ENCODE measurements at regions not wholly inside any gene's neighbourhood (a gene's known extent, or its start where the extent isn't known, plus 50 kb on each side); places are given as distances from the start of the nearest gene placed in this dataset.
A peak's percentile ranks its signal among the peaks of the same experiment; 100 is the strongest.

DNA sequence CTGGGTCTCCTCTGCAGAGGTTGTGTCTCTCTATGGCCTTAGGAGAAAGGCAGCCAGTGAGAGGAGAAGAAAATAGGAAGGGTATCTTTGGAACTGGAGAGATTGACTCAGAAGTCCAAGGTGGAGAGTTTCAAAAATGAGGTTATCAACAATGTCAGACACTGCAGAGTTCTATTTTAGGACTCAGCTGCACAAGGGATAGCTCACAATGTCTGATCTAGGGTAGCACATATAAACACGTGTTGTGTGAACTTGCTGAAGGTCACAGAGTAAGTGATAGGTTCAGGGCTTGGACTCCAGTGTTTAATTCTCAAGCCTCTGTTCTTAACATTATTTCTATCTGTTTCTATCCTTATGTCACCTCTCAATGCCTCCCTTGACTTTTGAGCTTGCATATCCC lies 305.0 kb upstream of the LARGE1 start:
- Histone ChIP-seq H3K9me3 (no peaks in the 10 kb centered on the region), H3K4me1 (peaks cover 0 to 4% of the 10 kb centered on the region in 2 donors), H3K27ac (peak overlapping the region in 1 of 2 donors; percentile 22), H3K36me3 (no peaks in the 10 kb centered on the region), H3K27me3 (no peaks in the 10 kb centered on the region), H3K4me3 (no peak overlapping the region)
- TF ChIP-seq, protein P1, sequence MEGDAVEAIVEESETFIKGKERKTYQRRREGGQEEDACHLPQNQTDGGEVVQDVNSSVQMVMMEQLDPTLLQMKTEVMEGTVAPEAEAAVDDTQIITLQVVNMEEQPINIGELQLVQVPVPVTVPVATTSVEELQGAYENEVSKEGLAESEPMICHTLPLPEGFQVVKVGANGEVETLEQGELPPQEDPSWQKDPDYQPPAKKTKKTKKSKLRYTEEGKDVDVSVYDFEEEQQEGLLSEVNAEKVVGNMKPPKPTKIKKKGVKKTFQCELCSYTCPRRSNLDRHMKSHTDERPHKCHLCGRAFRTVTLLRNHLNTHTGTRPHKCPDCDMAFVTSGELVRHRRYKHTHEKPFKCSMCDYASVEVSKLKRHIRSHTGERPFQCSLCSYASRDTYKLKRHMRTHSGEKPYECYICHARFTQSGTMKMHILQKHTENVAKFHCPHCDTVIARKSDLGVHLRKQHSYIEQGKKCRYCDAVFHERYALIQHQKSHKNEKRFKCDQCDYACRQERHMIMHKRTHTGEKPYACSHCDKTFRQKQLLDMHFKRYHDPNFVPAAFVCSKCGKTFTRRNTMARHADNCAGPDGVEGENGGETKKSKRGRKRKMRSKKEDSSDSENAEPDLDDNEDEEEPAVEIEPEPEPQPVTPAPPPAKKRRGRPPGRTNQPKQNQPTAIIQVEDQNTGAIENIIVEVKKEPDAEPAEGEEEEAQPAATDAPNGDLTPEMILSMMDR (IDR thresholded peaks at IDR 0.05) = no peak
- no peak for DNase-seq (ENCODE audit: low spot score)

DNA sequence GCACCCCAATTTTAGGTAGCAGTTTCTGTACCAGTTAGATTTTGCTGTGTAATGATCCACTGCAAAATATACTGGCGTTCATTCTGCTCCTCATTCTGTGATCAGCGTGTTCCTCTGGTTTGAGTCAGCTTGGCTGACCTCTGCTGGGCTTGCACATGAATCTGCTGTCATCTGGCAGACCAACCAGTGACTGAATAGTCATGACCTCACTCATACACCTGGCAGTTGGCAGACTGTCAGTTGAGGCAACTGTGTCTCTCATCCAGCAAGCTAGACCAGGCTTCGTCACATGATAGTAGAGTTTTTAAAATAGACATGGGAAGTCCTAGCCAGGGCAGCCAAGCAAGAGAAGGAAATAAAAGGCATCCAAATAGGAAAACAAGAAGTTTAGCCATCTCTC lies 316.3 kb upstream of the LARGE1 start:
- Histone ChIP-seq H3K4me1 (no peaks in the 10 kb centered on the region), H3K27ac (peak overlapping the region; percentile 35 to 66), H3K36me3 (no peaks in the 10 kb centered on the region), H3K9me3 (peaks cover 0 to 5% of the 10 kb centered on the region in 2 donors), H3K27me3 (no peaks in the 10 kb centered on the region), H3K4me3 (no peak overlapping the region)
- TF ChIP-seq, protein P1 (IDR thresholded peaks at IDR 0.05) = no peak
- peak; percentile 63 for DNase-seq (ENCODE audit: low spot score)

DNA sequence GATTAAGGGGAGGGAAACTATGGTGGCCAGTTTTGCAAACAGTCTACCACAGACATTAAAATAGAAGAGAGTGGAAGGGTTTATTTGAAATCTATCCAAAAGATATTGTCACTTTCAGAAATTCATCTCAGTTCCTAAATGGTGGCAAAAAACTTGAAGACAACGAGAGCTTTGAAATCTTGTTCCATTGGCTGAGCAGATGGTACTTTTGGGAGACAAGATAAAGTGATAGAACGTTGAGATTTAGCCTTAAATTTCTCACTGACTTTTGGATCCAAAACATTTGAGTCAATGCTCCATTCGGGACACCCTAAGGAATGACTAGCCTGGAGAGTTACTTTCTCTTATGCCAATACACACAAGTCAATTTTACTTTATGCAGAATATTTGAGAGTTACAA lies 319.1 kb upstream of the LARGE1 start:
- Histone ChIP-seq H3K27ac (no peak overlapping the region), H3K27me3 (no peaks in the 10 kb centered on the region), H3K4me3 (no peak overlapping the region), H3K36me3 (no peaks in the 10 kb centered on the region), H3K9me3 (peaks cover 0 to 5% of the 10 kb centered on the region in 2 donors), H3K4me1 (no peaks in the 10 kb centered on the region)
- TF ChIP-seq, protein P1 (IDR thresholded peaks at IDR 0.05) = no peak
- no peak for DNase-seq (ENCODE audit: low spot score)

DNA sequence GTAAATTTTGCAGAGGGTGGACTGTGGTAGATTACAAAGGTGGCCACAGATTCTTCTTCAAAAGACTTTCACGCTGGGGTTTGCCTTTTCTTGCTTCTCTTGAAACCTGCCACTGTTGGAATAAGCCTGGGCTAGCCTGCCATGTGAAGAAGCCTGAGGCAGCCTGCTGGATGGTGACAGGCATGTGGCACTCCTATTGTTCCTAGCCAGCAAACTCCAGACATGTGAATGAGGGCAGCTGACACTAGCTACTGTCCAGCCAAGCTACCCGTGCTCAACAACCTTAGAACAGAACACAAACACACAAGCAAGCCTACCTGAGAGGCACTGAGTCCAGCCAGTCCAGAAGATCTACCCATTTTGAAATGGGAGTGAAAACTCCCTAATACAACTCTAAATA lies 322.7 kb upstream of the LARGE1 start:
- Histone ChIP-seq H3K27ac (no peak overlapping the region), H3K4me1 (no peaks in the 10 kb centered on the region), H3K4me3 (no peak overlapping the region), H3K9me3 (no peaks in the 10 kb centered on the region), H3K27me3 (no peaks in the 10 kb centered on the region), H3K36me3 (no peaks in the 10 kb centered on the region)
- TF ChIP-seq, protein P1 (IDR thresholded peaks at IDR 0.05) = no peak
- DNase-seq (ENCODE audit: low spot score) = no peak

DNA sequence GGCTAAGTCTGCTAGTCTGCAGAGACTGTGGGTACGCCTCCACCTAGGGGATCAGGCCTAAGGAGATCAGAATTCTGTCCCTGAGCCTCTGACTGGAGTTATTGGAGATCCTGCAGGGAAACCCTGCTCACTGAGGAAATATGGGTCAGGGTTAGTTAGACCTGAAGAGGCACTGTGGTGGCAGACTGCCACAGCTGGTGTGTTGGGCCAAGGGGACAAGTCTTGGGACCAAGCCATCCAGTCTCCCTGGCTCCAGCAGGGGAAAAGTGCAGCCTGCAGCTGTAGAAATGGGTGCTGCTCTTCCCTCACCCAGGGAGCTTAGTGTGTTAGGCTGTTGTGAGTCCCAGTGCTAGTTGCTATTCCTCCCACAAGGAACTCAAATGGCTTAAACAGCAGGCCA lies 334.8 kb upstream of the LARGE1 start:
- Histone ChIP-seq H3K27ac (no peak overlapping the region), H3K27me3 (no peaks in the 10 kb centered on the region), H3K4me3 (no peak overlapping the region), H3K4me1 (no peaks in the 10 kb centered on the region), H3K9me3 (peaks cover 0 to 21% of the 10 kb centered on the region in 2 donors), H3K36me3 (no peaks in the 10 kb centered on the region)
- no peak for DNase-seq (ENCODE audit: low spot score)
- TF ChIP-seq, protein P1 (IDR thresholded peaks at IDR 0.05) = no peak

DNA sequence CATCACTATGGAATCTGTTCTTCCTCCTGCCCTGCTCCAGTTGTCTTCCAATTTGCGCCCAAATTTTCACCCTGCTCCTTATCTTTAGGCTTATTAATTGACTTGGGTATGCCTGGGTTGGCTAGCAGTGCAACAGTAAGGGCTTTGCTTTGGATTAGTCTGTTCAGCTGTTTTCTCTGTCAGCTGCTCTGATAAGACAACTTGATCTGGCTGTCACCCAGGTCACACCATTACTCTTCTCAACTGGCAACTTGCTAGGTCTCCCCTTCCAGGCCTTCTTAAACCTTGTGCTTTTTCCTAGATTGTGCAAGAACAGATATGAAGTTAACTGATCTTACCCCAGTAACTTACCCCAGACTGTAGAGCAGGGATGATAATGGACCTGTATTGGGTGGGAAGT lies 357.8 kb upstream of the LARGE1 start:
- TF ChIP-seq, protein P1 (IDR thresholded peaks at IDR 0.05) = no peak
- DNase-seq (ENCODE audit: low spot score) = no peak

More for the DNA sequence above, 357.8 kb upstream of the LARGE1 start:
- Histone ChIP-seq H3K36me3 (no peaks in the 10 kb centered on the region), H3K27ac (no peak overlapping the region), H3K4me3 (no peak overlapping the region), H3K4me1 (no peaks in the 10 kb centered on the region), H3K9me3 (no peaks in the 10 kb centered on the region), H3K27me3 (no peaks in the 10 kb centered on the region)

Data from right atrium auricular region (tissue), 2 donors.